Keratinocyte (primary cell): ENCODE measurements at regions not wholly inside any gene's neighbourhood (a gene's known extent, or its start where the extent isn't known, plus 50 kb on each side); places are given as distances from the start of the nearest gene placed in this dataset.

Source experiments
- DNase-seq: peaks from one replicate; pipeline ENCODE4 v3.0.0-alpha.2; 2011; ENCODE audit warnings: low read depth, missing footprints, low spot score
- FAIRE-seq: peaks from 2 replicates; lab custom pipeline; 2011; peaks lifted over from hg19 to GRCh38; lab: Jason Lieb, UNC
- H2AFZ ChIP-seq: 2 replicates; pipeline ENCODE4 v1.6.0; 2012; ENCODE audit warnings: low read length, control low read depth, inconsistent platforms; ENCODE audit not compliant: control insufficient read depth
- H3K27ac ChIP-seq: 2 replicates; pipeline ENCODE4 v1.5.1; 2011; ENCODE audit warnings: low read length; ENCODE audit not compliant: control insufficient read depth, insufficient read depth
- H3K27me3 ChIP-seq: 3 replicates; pipeline ENCODE4 v1.6.0; 2011; ENCODE audit warnings: low read length; ENCODE audit not compliant: control insufficient read depth, insufficient read depth; ENCODE audit errors: extremely low read depth
- H3K36me3 ChIP-seq, 2 experiments: 2 replicates in 1 of 2; 3 replicates in 1 of 2; pipeline ENCODE4 v1.5.1; 2011; ENCODE audit warnings: low read length in 2 of 2, mild to moderate bottlenecking in 1 of 2; ENCODE audit not compliant: control insufficient read depth in 2 of 2, insufficient read depth in 2 of 2; ENCODE audit errors: extremely low read depth in 1 of 2
- H3K4me1 ChIP-seq: 3 replicates; pipeline ENCODE4 v1.5.1; 2011; ENCODE audit warnings: low read length; ENCODE audit not compliant: control insufficient read depth, insufficient read depth; ENCODE audit errors: extremely low read depth
- H3K4me2 ChIP-seq: 3 replicates; pipeline ENCODE4 v1.6.0; 2011; ENCODE audit warnings: low read depth, low read length; ENCODE audit not compliant: control insufficient read depth, insufficient read depth; ENCODE audit errors: extremely low read depth
- H3K4me3 ChIP-seq, 3 experiments: fragments of 200-600 bp in 1 of 3; sonication (generic) in 1 of 3; 2 replicates in 2 of 3; 3 replicates in 1 of 3; pipeline ENCODE4 v1.5.1; 2011 to 2016; ENCODE audit warnings: low read length in 3 of 3, mild to moderate bottlenecking in 3 of 3, control low read depth in 2 of 3, inconsistent platforms in 1 of 3, low read depth in 1 of 3, mixed read lengths in 1 of 3, mixed run types in 1 of 3, moderate library complexity in 1 of 3; ENCODE audit not compliant: control insufficient read depth in 2 of 3, insufficient read depth in 2 of 3; ENCODE audit errors: extremely low read depth in 1 of 3
- H3K79me2 ChIP-seq: 2 replicates; pipeline ENCODE4 v1.6.0; 2012; ENCODE audit warnings: low read length; ENCODE audit not compliant: control insufficient read depth, insufficient read depth
- H3K9ac ChIP-seq: 3 replicates; pipeline ENCODE4 v1.6.0; 2011; ENCODE audit warnings: low read length; ENCODE audit not compliant: control insufficient read depth, insufficient read depth; ENCODE audit errors: extremely low read depth
- H3K9me1 ChIP-seq: 3 replicates; pipeline ENCODE4 v1.6.0; 2011; ENCODE audit warnings: low read length; ENCODE audit not compliant: control insufficient read depth, insufficient read depth; ENCODE audit errors: extremely low read depth
- H3K9me3 ChIP-seq: 2 replicates; pipeline ENCODE4 v1.5.1; 2012; ENCODE audit warnings: low read depth, low read length; ENCODE audit not compliant: control insufficient read depth
- H4K20me1 ChIP-seq: 3 replicates; pipeline ENCODE4 v1.6.0; 2011; ENCODE audit warnings: low read length; ENCODE audit not compliant: control insufficient read depth, insufficient read depth; ENCODE audit errors: extremely low read depth
- CTCF ChIP-seq, 3 experiments: IDR thresholded peaks in 1 of 3; conservative IDR thresholded peaks in 1 of 3; optimal IDR thresholded peaks in 1 of 3; 2 replicates in 2 of 3; 3 replicates in 1 of 3; pipeline versions ENCODE3 to v1.5.1; 2011; ENCODE audit warnings: low read length in 3 of 3, mild to moderate bottlenecking in 3 of 3, moderate library complexity in 2 of 3, control low read depth in 1 of 3, inconsistent platforms in 1 of 3; ENCODE audit not compliant: insufficient read depth in 2 of 3; ENCODE audit errors: extremely low read depth in 1 of 3
- EZH2 ChIP-seq: IDR thresholded peaks from one replicate; pipeline ENCODE4 v1.6.1; 2012; ENCODE audit warnings: inconsistent platforms, mild to moderate bottlenecking, low read length, moderate library complexity
- dilution Hi-C: fragments of 300-500 bp; cut with MboI; formaldehyde crosslinking; loops from one replicate; pipeline ENCODE4 v1.7.0; 2020; ENCODE audit warnings: low sequenced_read_pairs; ENCODE audit not compliant: extremely low pct_ligation_motif_present

GRCh38 chr2:123651151-123651550 lies 373.9 kb upstream of the CNTNAP5 start:
- H3K27me3 ChIP-seq: no peaks in the 10 kb centered on the region
- no peak overlapping the region for H3K4me3 ChIP-seq
- H3K27ac ChIP-seq: no peak overlapping the region
- no peaks in the 10 kb centered on the region for H3K9me3 ChIP-seq
- no peak overlapping the region for H3K4me2 ChIP-seq
- dilution Hi-C loops: no loop called here
- H3K4me1 ChIP-seq: no peaks in the 10 kb centered on the region
- H4K20me1 ChIP-seq: no peaks in the 10 kb centered on the region
- H2AFZ ChIP-seq: no peak overlapping the region
- H3K36me3 ChIP-seq: no peaks in the 10 kb centered on the region
- no peak for DNase-seq
- no peaks in the 10 kb centered on the region for H3K9me1 ChIP-seq
- no peak overlapping the region for H3K9ac ChIP-seq
- H3K79me2 ChIP-seq: no peaks in the 10 kb centered on the region
- FAIRE-seq: no peak
- TF ChIP-seq EZH2: no peak
- no peak for TF ChIP-seq CTCF (optimal IDR thresholded peaks at IDR 0.05 in 1 of 3, IDR thresholded peaks at IDR 0.05 in 1 of 3, conservative IDR thresholded peaks at IDR 0.05 in 1 of 3; ENCODE audit: extremely low read depth in 1 of 3, insufficient read depth in 2 of 3, low read length in 3 of 3)

GRCh38 chr2:123652320-123652719 lies 372.8 kb upstream of the CNTNAP5 start:
- no peak overlapping the region for H3K4me2 ChIP-seq
- H3K79me2 ChIP-seq: no peaks in the 10 kb centered on the region
- H3K4me3 ChIP-seq: no peak overlapping the region
- H3K27me3 ChIP-seq: no peaks in the 10 kb centered on the region
- H3K9me3 ChIP-seq: no peaks in the 10 kb centered on the region
- H3K27ac ChIP-seq: no peak overlapping the region
- DNase-seq: no peak
- no peaks in the 10 kb centered on the region for H4K20me1 ChIP-seq
- TF ChIP-seq EZH2 (no peak), CTCF (optimal IDR thresholded peaks at IDR 0.05 in 1 of 3, IDR thresholded peaks at IDR 0.05 in 1 of 3, conservative IDR thresholded peaks at IDR 0.05 in 1 of 3; ENCODE audit: extremely low read depth in 1 of 3, insufficient read depth in 2 of 3, low read length in 3 of 3) (no peak)
- no peak overlapping the region for H2AFZ ChIP-seq
- FAIRE-seq: no peak
- no peaks in the 10 kb centered on the region for H3K36me3 ChIP-seq
- H3K4me1 ChIP-seq: no peaks in the 10 kb centered on the region
- no peak overlapping the region for H3K9ac ChIP-seq
- no peaks in the 10 kb centered on the region for H3K9me1 ChIP-seq
- dilution Hi-C loops: no loop called here
